Right lobe of liver (tissue), 4 donors: ENCODE measurements at regions not wholly inside any gene's neighbourhood (a gene's known extent, or its start where the extent isn't known, plus 50 kb on each side); places are given as distances from the start of the nearest gene placed in this dataset.

Experiments used
- CTCF ChIP-seq, 4 donors: fragments of 200-600 bp in 3 of 4; fragments of 450-650 bp in 1 of 4; IDR thresholded peaks; one replicate each; pipeline versions ENCODE4 v1.5.1 to v1.8.0; 2016 to 2022; ENCODE audit warnings: antibody characterized with exemption in 4 of 4, mild to moderate bottlenecking in 2 of 4
- POLR2A ChIP-seq: fragments of 450-650 bp; IDR thresholded peaks from one replicate; pipeline ENCODE4 v1.6.1; 2017; ENCODE audit warnings: antibody characterized with exemption, mild to moderate bottlenecking
- donor health status: DM: no; HTN: no; CAD: no.
- donor health status: DM: no; HTN: no; CAD: no.
- donor health status: DM: no; HTN: yes; CAD: no.

GRCh38 chr5:40121236-40121635 is 558.5 kb upstream of the PTGER4 start:
- TF ChIP-seq CTCF (IDR thresholded peaks at IDR 0.05) (no peak), POLR2A (no peak)
